ENCODE measurements at regions not wholly inside any gene's neighbourhood (a gene's known extent, or its start where the extent isn't known, plus 50 kb on each side); places are given as distances from the start of the nearest gene placed in this dataset.

DNA sequence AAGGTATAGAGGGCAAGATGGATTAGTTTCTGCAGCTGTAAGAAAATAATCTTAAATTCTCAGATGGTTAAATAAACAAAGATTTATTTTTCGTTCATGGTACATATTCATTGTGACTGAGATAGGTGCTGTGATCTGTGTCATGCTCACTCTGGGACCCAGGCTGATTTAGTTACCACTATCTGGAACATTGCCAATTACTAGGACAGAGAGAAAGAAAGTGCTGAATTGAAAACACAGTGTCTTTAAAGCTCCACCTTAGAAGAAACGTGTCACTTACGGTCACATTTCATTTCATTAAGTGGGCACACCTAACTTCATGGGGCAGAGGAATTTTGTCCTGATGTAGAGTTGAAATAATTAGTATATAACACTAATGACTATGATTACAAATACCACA is 430.0 kb downstream of the CCDC91 start:
- TF ChIP-seq RAD21 (IDR thresholded peaks at IDR 0.05; ENCODE audit: low read depth) = no peak
- no peak for TF ChIP-seq EP300 (IDR thresholded peaks at IDR 0.05; ENCODE audit: borderline replicate concordance)

All from Ishikawa (cell line).